Choroid plexus epithelial cell (primary cell): ENCODE measurements at regions not wholly inside any gene's neighbourhood (a gene's known extent, or its start where the extent isn't known, plus 50 kb on each side); places are given as distances from the start of the nearest gene placed in this dataset.
"Not testable (repeated sequence)": the region's sequence is repeated elsewhere in the genome, so short reads cannot be mapped to it uniquely, and the experiment has no call there.

ENCODE experiments used
- DNase-seq: peaks from one replicate; pipeline ENCODE4 v3.0.0-alpha.2; 2010; ENCODE audit warnings: low read depth
- H3K4me3 ChIP-seq: 2 replicates; pipeline ENCODE4 v1.5.1; 2011; ENCODE audit warnings: low read depth, mild to moderate bottlenecking, control low read depth, low read length, moderate library complexity
- CTCF ChIP-seq: conservative IDR thresholded peaks from 2 replicates; pipeline ENCODE4 v1.5.1; 2011; ENCODE audit warnings: low read depth, mild to moderate bottlenecking, control low read depth, inconsistent platforms, low read length, moderate library complexity

- no peak overlapping the region for H3K4me3 ChIP-seq
- no peak for DNase-seq
- no peak for TF ChIP-seq CTCF
These were observed 96.0 kb upstream of the PCED1B start for GRCh38 chr12:46983393-46983793.

- DNase-seq, result peak; percentile 83
- H3K4me3 ChIP-seq, result no peak overlapping the region
- peak; percentile 91 for TF ChIP-seq CTCF
These were observed 95.2 kb upstream of the PCED1B start for GRCh38 chr12:46983959-46984841.

- TF ChIP-seq CTCF, result no peak
- no peak for DNase-seq
- no peak overlapping the region for H3K4me3 ChIP-seq
These were observed 93.6 kb upstream of the PCED1B start for GRCh38 chr12:46985816-46986215.

GRCh38 chr12:46988122-46988521, 91.3 kb upstream of the PCED1B start:
- not testable (repeated sequence) for H3K4me3 ChIP-seq, DNase-seq

- no peak overlapping the region for H3K4me3 ChIP-seq
- no peak for TF ChIP-seq CTCF
- no peak for DNase-seq
These were observed 89.2 kb upstream of the PCED1B start for GRCh38 chr12:46990211-46990610.

GRCh38 chr12:46992051-46992450, 87.4 kb upstream of the PCED1B start:
- not testable (repeated sequence) for DNase-seq, H3K4me3 ChIP-seq

GRCh38 chr12:46998811-46999368, 80.5 kb upstream of the PCED1B start:
- DNase-seq, result peak; percentile 78
- TF ChIP-seq CTCF, result no peak
- no peak overlapping the region for H3K4me3 ChIP-seq

GRCh38 chr12:47004634-47005033, 74.8 kb upstream of the PCED1B start:
- peak; percentile 62 for DNase-seq
- TF ChIP-seq CTCF, result no peak
- no peak overlapping the region for H3K4me3 ChIP-seq
